ENCODE measurements at regions not wholly inside any gene's neighbourhood (a gene's known extent, or its start where the extent isn't known, plus 50 kb on each side); places are given as distances from the start of the nearest gene placed in this dataset.
"Not testable (repeated sequence)": the region's sequence is repeated elsewhere in the genome, so short reads cannot be mapped to it uniquely, and the experiment has no call there.

GRCh38 chr2:40700231-40700954, 248.5 kb upstream of the SLC8A1 start:
- no peak for DNase-seq

- DNase-seq: not testable (repeated sequence)
Observed at GRCh38 chr2:40712197-40712894, 260.5 kb upstream of the SLC8A1 start.

- DNase-seq: peak; percentile 86
Observed at GRCh38 chr2:40716879-40717278, 265.0 kb upstream of the SLC8A1 start.

- DNase-seq: peak; percentile 53
Observed at GRCh38 chr2:40719414-40719813, 267.5 kb upstream of the SLC8A1 start.

GRCh38 chr2:40721595-40721994, 269.7 kb upstream of the SLC8A1 start:
- DNase-seq: peak; percentile 51

- no peak for DNase-seq
Observed at GRCh38 chr2:40723194-40723593, 271.3 kb upstream of the SLC8A1 start.

GRCh38 chr2:40725040-40725439, 273.1 kb upstream of the SLC8A1 start:
- DNase-seq: no peak

GRCh38 chr2:40725950-40726349, 274.1 kb upstream of the SLC8A1 start:
- no peak for DNase-seq

- peak; percentile 80 for DNase-seq
Observed at GRCh38 chr2:40734797-40735196, 282.9 kb upstream of the SLC8A1 start.

GRCh38 chr2:40737180-40737579, 285.3 kb upstream of the SLC8A1 start:
- no peak for DNase-seq

GRCh38 chr2:40740419-40740818, 288.5 kb upstream of the SLC8A1 start:
- DNase-seq: no peak

- DNase-seq: no peak
Observed at GRCh38 chr2:40741532-40741931, 289.6 kb upstream of the SLC8A1 start.

GRCh38 chr2:40746191-40746590, 294.3 kb upstream of the SLC8A1 start:
- DNase-seq: no peak

- DNase-seq: no peak
Observed at GRCh38 chr2:40751981-40752380, 300.1 kb upstream of the SLC8A1 start.

- no peak for DNase-seq
Observed at GRCh38 chr2:40752796-40753195, 300.9 kb upstream of the SLC8A1 start.

- no peak for DNase-seq
Observed at GRCh38 chr2:40754912-40755311, 303.0 kb upstream of the SLC8A1 start.

- peak; percentile 33 for DNase-seq
Observed at GRCh38 chr2:40758401-40759155, 306.7 kb upstream of the SLC8A1 start.

GRCh38 chr2:40760071-40760666, 308.3 kb upstream of the SLC8A1 start:
- peak; percentile 71 for DNase-seq

GRCh38 chr2:40773291-40773690, 321.4 kb upstream of the SLC8A1 start:
- no peak for DNase-seq

GRCh38 chr2:40783704-40784103, 331.8 kb upstream of the SLC8A1 start:
- DNase-seq: no peak

GRCh38 chr2:40786636-40787035, 334.7 kb upstream of the SLC8A1 start:
- no peak for DNase-seq

- peak; percentile 45 for DNase-seq
Observed at GRCh38 chr2:40797120-40797519, 345.2 kb upstream of the SLC8A1 start.

- DNase-seq: no peak
Observed at GRCh38 chr2:40803900-40804299, 352.0 kb upstream of the SLC8A1 start.

Measured in HCEC 1CT (cell line).